Stimulated activated CD4-positive, alpha-beta T cell treated with anti-CD3 and anti-CD28 coated beads, Interleukin-4, amount 100 ng/mL, for 24 hours (primary cell): ENCODE measurements at regions not wholly inside any gene's neighbourhood (a gene's known extent, or its start where the extent isn't known, plus 50 kb on each side); places are given as distances from the start of the nearest gene placed in this dataset.

Experiments used
- DNase-seq: peaks from one replicate; pipeline ENCODE4 v3.0.0-alpha.2; 2020

DNA sequence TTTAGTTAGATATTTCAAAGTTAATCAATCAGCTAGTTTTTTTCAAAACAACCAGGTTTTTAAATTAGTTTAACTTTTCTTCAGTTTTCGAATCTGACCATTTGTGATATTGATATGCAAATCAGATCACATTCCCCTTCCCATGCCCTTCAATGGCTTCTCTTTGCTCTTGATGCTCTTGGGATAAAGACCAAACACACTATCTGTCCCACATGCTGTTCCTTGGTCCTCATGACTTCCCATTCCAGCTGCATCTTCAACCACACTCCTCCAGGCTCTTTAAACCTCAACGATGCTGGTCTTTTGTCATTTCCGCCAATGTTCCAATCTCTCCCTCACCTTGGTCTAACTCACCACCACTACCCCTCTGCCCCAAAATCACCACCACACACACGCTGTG lies 285.8 kb downstream of the LMX1A start:
- DNase-seq, result no peak

GRCh38 chr1:165069829-165070228 lies 286.7 kb downstream of the LMX1A start:
- DNase-seq, result no peak

DNA sequence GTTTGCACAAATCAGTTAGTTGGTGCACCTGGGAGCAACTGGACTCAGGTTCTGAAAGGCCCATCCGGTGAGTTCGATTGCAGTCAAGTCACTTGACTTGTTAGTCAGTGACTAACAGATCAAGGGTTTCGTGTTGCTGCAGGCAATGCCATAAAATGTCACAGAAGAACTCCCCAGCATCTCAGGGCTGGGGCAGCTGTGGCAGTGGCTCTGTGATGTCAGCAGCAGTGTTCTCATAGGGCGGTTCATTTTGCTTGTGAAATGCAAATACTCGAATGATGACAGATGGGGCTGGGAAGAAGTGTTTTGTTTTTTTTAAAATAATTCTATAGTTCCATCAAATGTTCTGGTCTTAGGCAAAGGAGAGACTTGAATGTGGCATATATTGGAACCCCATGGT lies 287.8 kb downstream of the LMX1A start:
- DNase-seq, result no peak

DNA sequence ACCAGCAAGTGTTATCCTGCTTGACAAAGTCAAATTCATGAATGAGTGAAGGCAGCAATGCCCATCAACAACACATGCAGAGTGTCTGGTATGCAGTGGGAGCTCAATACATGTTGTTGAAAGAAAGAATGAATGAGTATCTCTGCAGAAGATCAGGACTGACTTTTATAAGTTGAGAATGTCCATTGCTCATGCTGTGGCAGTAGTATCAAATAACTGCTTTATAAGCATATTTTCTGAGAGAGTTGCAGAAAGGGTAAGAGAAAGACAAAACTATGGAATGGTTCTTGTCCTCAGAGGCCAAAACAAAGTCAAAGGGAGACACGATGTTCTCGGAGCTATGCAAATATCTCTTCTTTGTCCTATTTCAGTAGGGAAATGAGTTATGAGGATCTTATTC lies 288.7 kb downstream of the LMX1A start:
- DNase-seq, result no peak

DNA sequence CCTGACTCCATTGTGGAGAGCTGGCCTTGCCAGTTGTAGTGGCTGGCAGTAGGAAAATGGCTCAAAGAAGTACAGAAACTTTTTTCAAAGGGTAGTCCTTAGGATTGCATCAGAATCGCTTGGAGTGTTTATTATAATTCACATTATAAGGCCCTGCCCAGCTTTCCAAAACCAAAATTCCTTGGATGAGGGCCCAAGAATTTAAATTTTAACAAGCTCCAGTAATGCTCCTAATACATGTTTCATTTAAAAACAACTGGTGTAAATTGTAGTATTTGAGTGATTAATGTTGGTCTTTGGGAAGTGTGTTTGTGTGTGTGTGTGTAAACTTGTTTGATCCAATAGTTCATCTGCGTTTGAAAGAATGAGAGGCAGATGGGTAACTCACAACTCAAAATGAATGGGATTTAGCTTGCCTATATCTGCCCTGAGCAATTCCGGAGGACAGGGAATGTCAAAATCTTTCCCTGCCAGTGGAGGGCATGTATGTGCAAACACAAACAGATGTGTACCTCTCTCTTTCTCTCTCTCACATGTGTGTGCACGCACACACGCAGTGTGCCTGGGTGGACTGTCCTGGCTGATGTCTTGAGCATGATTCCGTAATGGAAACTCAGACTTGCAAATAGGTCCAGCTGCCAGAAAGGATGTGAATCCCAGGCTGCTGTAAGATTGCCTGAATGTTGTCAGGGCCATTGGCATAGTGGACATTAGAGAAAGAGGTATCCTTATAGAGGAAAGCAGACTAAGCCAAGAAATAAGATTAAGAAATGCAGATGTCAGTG lies 293.1 kb downstream of the LMX1A start:
- DNase-seq, result no peak

- no peak for DNase-seq
Observed at GRCh38 chr1:165062346-165062745, 294.2 kb downstream of the LMX1A start.

DNA sequence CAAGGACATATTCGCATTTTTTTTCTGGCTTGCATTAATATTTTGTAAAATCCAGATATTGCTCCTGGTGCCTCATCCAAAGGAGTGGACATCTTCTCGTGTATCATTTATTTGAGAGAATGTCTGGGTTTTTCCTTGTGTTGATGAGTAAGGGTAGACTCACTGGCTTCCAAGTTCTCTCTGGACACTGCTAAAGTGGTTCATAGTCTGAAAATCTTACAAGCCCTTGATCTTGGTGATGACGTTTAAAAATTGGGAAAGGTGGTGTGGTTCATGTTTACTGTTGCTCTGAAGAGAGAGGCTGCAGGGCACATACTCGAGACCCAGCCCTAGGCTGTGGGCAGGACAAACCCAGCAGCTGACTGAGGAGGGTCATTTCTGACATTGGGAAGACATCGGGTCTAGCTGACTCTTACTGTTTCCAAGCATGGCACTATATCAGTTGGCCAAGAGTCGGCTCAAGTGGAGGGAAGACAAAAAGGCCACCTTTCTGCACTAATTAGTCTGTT lies 296.2 kb downstream of the LMX1A start:
- no peak for DNase-seq

GRCh38 chr1:165057956-165058355 lies 298.6 kb downstream of the LMX1A start:
- no peak for DNase-seq

- no peak for DNase-seq
Observed at GRCh38 chr1:165056914-165057313, 299.6 kb downstream of the LMX1A start.

DNA sequence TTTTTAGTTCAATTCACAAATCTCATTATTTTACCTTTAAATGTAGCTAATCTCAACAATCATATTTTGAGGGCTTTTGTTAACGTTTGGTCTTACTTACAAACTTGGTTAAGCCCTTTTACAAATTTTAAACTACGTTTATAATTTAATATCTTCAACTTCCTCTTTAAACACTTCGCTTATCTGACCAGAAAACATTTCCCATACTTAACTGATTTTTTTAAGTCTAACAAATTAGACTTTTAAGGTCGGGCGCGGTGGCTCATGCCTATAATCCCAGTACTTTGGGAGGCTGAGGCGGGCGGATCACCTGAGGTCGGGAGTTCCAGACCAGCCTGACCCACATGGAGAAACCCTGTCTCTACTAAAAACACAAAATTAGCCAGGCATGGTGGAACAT lies 300.9 kb downstream of the LMX1A start:
- no peak for DNase-seq

GRCh38 chr1:165054627-165055026 lies 301.9 kb downstream of the LMX1A start:
- no peak for DNase-seq

DNA sequence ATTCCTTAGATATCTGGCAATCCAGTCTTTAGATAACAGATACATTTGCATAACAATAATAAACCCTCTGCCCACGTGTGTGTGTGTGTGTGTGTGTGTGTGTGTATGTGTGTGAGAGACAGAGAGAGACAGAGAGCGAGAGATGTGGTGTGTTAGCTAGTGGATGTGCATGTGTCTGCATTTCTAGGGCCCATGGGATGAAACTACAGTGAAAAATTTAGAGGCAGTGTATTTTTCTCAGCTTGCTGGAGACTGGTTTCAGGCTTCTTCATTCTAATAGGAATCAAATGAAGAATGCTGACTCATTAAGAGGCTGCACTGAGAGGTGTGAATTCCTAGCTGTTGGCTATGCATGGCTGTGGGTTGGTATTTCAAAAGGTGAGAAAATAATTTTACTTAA lies 303.2 kb downstream of the LMX1A start:
- DNase-seq, result no peak

DNA sequence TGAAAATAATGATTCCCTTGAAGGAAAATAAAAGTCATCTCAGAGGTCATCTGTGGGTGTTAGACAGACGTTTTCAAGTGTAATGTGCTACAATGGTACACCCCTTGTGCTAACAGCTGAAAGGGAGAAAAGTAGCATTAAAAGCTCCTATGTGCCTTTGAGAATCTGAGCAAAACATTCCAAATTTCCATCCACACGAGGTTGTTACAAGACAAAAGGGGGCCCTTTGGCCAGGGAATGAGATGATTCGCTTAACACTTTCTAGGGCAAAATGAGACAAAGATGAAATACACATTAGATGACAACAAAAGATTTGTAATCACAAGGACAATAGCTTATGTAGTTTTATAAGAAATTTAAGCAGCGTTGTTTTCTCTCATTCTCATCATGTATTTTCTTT lies 303.6 kb downstream of the LMX1A start:
- DNase-seq, result no peak

- no peak for DNase-seq
Observed at GRCh38 chr1:165052431-165052830, 304.1 kb downstream of the LMX1A start.

GRCh38 chr1:165050246-165050645 lies 306.3 kb downstream of the LMX1A start:
- DNase-seq, result no peak

DNA sequence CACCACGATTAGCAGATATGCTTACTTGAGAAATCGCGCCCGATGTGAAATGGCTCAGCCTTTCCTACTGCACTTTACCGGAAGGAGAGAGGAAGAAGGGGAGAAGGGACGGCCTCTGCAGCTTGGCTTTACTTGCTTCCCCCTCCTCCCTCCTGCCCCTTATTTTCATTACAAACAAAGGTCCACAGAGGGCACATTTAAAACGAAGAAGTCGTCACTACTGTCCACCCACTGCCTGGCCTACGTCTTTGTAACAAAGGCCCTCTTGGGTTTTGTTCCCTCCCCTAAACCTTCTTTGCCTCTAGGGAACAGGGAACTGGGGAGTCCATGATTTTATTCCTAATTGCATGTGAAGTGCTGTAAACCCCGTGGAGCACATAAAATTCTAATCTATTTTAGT lies 308.5 kb downstream of the LMX1A start:
- no peak for DNase-seq

GRCh38 chr1:165045902-165046301 lies 310.6 kb downstream of the LMX1A start:
- DNase-seq, result no peak

DNA sequence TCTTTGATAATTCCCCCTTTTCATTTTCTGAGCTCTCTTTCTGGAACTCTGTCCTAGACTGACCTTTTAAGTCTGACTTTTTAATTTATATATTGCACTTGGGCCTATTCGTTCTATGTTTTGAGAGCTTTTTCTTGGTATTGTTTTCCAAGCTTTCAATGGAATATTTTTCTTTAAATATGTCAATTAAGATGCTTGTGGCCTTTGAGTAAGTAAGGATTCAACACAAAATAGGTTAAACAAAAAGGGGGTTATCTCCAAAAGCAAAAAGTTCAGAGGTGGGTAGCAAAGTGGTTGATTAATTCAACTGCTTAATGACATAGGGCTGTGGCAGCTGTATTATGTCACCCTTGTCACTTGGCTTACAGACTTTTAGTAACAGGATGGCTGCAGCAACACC lies 315.9 kb downstream of the LMX1A start:
- DNase-seq, result no peak

DNA sequence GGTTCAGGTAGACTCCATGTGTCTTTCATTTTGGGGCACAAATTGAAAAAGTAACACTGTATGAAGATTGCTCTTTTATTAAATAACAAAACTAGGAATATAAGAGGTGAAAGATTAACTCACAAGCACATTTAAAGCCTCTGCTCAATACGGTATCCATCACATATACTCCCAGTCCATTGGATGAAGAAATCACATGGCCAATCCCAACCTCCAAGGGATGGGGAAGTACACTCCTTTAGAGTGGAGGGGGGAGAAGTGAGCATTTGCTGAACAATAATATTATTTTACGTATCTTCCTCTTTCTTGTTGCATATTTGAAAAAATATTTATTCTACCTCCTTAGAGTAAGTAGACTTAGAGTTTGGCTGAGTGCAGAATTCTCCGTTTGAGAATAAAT lies 316.5 kb downstream of the LMX1A start:
- DNase-seq, result no peak

- no peak for DNase-seq
Observed at GRCh38 chr1:165036403-165036802, 320.1 kb downstream of the LMX1A start.

- DNase-seq, result no peak
Observed at GRCh38 chr1:165034136-165034809, 322.2 kb downstream of the LMX1A start.

GRCh38 chr1:165031001-165031400 lies 325.5 kb downstream of the LMX1A start:
- no peak for DNase-seq

DNA sequence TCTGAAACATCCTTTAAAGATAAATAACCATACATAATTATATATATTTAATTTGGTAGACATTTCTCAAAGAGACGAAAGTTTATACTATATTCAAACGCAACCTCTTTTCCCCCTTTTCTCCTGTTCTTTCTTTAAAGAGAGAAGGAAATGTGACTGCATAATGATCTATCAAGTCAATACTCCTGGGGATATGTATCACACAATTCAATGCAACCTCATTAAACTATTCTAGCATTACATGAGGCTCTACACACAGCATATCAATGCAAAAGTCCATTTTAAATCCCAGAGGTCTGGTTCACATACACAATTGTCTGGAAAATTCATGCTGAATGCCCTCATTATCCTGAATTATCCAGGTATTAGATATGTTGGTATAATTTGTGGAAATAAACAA lies 330.7 kb downstream of the LMX1A start:
- DNase-seq, result no peak

- DNase-seq, result no peak
Observed at GRCh38 chr1:165014753-165015152, 341.8 kb downstream of the LMX1A start.
